ENCODE measurements at regions not wholly inside any gene's neighbourhood (a gene's known extent, or its start where the extent isn't known, plus 50 kb on each side); places are given as distances from the start of the nearest gene placed in this dataset.

DNA sequence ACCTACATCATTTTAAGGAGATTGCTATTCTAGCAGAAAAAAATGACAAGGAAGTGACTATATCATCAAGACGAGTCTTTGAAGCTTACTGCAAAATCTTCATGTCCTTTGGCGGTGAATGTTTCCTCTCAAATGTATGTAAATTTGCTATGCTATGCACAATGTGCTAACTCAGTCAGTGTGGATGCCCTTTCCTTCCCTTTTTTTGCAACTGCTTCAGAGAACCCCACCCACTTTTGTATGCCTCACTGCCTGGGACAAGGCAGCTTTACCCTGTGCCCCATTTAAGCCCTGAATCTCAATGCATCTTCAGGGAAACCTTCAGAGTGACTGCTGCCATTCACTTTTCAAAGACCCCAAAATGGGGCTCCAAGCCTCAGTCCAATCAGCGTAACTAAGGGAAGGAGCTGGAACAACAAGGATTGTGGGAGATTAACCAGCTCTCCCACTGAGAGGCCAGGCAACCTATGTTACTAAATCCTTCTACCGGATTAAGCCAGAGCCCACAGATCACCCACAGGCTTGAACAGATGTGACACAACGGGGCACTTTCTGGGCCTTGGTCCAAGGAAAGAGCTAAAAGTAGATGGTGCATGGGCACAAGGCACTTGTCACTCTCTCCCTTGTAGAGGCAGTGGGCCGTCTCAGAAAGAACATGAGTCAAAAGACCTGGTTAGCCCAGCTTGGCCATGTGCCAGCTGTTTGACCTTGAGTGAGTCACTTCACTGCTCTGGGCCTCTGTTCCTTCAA lies 154.4 kb downstream of the PLPP3 start:
- H3K36me3 ChIP-seq = no peaks in the 10 kb centered on the region
- no peaks in the 10 kb centered on the region for H3K4me1 ChIP-seq
- H3K27ac ChIP-seq = no peak overlapping the region
- H3K27me3 ChIP-seq = no peaks in the 10 kb centered on the region
- WGBS (ENCODE audit: insufficient coverage, low coverage, low lambda C conversion rate, missing lambda C conversion rate) = 35% methylated on average over 4 of the region's 6 CpGs
- ATAC-seq (peak; percentile 54 to 80 (median 70)), DNase-seq (peak in 1 of 3 donors; percentile 49)
- no peak overlapping the region for H3K4me3 ChIP-seq
- intact Hi-C loops (cut with DNase I) = no loop called here
- no peaks in the 10 kb centered on the region for H3K9me3 ChIP-seq
- TF ChIP-seq POLR2A (IDR thresholded peaks at IDR 0.05) = no peak
- TF ChIP-seq, protein P1, sequence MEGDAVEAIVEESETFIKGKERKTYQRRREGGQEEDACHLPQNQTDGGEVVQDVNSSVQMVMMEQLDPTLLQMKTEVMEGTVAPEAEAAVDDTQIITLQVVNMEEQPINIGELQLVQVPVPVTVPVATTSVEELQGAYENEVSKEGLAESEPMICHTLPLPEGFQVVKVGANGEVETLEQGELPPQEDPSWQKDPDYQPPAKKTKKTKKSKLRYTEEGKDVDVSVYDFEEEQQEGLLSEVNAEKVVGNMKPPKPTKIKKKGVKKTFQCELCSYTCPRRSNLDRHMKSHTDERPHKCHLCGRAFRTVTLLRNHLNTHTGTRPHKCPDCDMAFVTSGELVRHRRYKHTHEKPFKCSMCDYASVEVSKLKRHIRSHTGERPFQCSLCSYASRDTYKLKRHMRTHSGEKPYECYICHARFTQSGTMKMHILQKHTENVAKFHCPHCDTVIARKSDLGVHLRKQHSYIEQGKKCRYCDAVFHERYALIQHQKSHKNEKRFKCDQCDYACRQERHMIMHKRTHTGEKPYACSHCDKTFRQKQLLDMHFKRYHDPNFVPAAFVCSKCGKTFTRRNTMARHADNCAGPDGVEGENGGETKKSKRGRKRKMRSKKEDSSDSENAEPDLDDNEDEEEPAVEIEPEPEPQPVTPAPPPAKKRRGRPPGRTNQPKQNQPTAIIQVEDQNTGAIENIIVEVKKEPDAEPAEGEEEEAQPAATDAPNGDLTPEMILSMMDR (IDR thresholded peaks at IDR 0.05) = no peak

DNA sequence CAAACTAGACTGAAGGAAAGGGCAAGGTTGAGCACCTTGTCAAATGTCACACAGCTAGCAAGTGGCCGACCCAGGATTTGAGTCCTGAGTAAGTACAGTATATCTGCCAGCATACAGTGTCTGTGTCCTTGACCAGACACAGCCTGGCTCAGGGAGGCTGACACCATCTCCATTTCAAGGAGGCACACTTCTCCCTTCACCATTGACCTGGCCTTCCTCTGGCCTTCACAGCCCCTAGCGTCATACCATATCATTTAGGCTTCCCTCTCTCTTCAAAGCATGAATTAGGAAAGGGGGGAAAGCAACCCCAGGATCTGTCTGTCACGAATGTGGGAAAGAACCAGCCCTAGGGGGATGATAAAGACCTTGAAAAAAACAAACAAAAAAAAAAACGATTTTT lies 155.6 kb downstream of the PLPP3 start:
- intact Hi-C loops (cut with DNase I) = no loop called here
- Histone ChIP-seq H3K36me3 (no peaks in the 10 kb centered on the region), H3K4me1 (no peaks in the 10 kb centered on the region), H3K27me3 (no peaks in the 10 kb centered on the region), H3K27ac (no peak overlapping the region), H3K9me3 (no peaks in the 10 kb centered on the region), H3K4me3 (no peak overlapping the region)
- WGBS (ENCODE audit: insufficient coverage, low coverage, low lambda C conversion rate, missing lambda C conversion rate) = 56% methylated on average over 4 of the region's 4 CpGs
- ATAC-seq = peak in 1 of 4 donors; percentile 16
- no peak for TF ChIP-seq POLR2A (IDR thresholded peaks at IDR 0.05)
- TF ChIP-seq, protein P1 (IDR thresholded peaks at IDR 0.05) = no peak
- DNase-seq = no peak

DNA sequence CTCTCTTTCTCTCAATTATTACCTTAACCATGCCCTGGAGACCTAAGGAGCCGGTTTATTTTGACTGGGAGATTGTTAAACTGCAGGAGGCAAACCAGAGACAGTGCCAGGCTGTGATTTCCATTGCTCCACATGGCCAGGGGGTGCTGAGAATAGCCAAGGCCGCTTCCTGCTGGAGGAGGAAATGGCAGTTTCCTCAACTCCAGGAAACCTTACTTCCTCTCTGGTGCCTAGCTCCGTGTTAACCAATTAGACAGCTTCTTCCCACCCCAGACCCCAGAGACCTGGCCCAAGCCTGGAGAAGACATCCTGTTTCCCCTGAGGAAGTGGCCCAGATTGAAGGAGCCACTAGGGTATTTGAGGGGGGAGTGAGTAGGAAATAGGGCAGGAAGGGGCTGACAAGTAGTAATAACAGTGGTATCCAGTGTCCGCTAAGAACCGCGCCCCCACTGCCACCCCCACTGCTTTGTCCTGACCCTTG lies 161.2 kb downstream of the PLPP3 start:
- WGBS (ENCODE audit: insufficient coverage, low coverage, low lambda C conversion rate, missing lambda C conversion rate) = 75% methylated on average over 5 of the region's 6 CpGs
- H3K4me3 ChIP-seq = no peak overlapping the region
- H3K27ac ChIP-seq = peak overlapping the region in 2 of 3 donors; percentile 47 to 67
- peaks cover 0 to 32% (median 17%) of the 10 kb centered on the region in 4 donors for H3K4me1 ChIP-seq
- no peak for DNase-seq
- no peaks in the 10 kb centered on the region for H3K9me3 ChIP-seq
- intact Hi-C loops (cut with DNase I) = loop anchor here in 1 of 2 donors (5.0 kb wide), 1 partner anchor 34 kb away; no protein-coding TSS in a partner anchor
- peak in 2 of 4 donors; percentile 1 to 12 for ATAC-seq
- no peaks in the 10 kb centered on the region for H3K36me3 ChIP-seq
- H3K27me3 ChIP-seq = no peaks in the 10 kb centered on the region
- TF ChIP-seq, protein P1 (IDR thresholded peaks at IDR 0.05) = no peak
- TF ChIP-seq POLR2A (IDR thresholded peaks at IDR 0.05) = no peak

DNA sequence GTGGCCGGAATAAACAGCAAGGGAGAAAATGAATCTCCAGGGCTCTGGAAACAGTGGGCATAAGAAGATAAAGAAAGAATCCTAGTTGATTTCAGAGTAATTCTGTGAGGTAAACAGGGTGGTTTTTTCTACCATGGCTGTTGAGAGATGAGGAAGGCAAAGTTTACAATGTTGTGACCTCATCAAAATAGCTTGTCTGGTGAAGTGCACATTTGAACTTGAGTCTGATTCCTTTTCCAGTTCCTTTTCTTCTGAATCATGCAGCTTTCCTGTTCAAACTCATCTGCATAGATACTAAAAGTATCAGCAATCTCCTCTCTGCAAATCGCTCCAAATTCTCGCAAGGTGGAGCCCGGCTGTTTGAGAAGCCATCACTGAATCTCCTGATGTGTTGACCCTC lies 161.7 kb downstream of the PLPP3 start:
- peaks cover 0 to 34% (median 17%) of the 10 kb centered on the region in 4 donors for H3K4me1 ChIP-seq
- H3K4me3 ChIP-seq = no peak overlapping the region
- 64% methylated on average over 4 of the region's 4 CpGs for WGBS (ENCODE audit: insufficient coverage, low coverage, low lambda C conversion rate, missing lambda C conversion rate)
- H3K36me3 ChIP-seq = no peaks in the 10 kb centered on the region
- no peaks in the 10 kb centered on the region for H3K27me3 ChIP-seq
- H3K27ac ChIP-seq = peak overlapping the region in 2 of 3 donors; percentile 47 to 67
- ATAC-seq = peak in 1 of 4 donors; percentile 4
- no peak for DNase-seq
- TF ChIP-seq POLR2A (IDR thresholded peaks at IDR 0.05) = no peak
- TF ChIP-seq, protein P1 (IDR thresholded peaks at IDR 0.05) = no peak
- intact Hi-C loops (cut with DNase I) = loop anchor here in 1 of 2 donors (5.0 kb wide), 1 partner anchor 35 kb away; no protein-coding TSS in a partner anchor
- no peaks in the 10 kb centered on the region for H3K9me3 ChIP-seq
